Right lobe of liver (tissue), 4 donors: ENCODE measurements at regions not wholly inside any gene's neighbourhood (a gene's known extent, or its start where the extent isn't known, plus 50 kb on each side); places are given as distances from the start of the nearest gene placed in this dataset.

ENCODE experiments used
- CTCF ChIP-seq, 4 donors: fragments of 200-600 bp in 3 of 4; fragments of 450-650 bp in 1 of 4; IDR thresholded peaks; one replicate each; pipeline versions ENCODE4 v1.5.1 to v1.8.0; 2016 to 2022; ENCODE audit warnings: antibody characterized with exemption in 4 of 4, mild to moderate bottlenecking in 2 of 4
- POLR2A ChIP-seq: fragments of 450-650 bp; IDR thresholded peaks from one replicate; pipeline ENCODE4 v1.6.1; 2017; ENCODE audit warnings: antibody characterized with exemption, mild to moderate bottlenecking
- donor health status: DM: no; HTN: no; CAD: no.
- donor health status: DM: no; HTN: no; CAD: no.
- donor health status: DM: no; HTN: yes; CAD: no.

GRCh38 chr10:131848741-131849590 lies 51.8 kb upstream of the PPP2R2D start:
- TF ChIP-seq CTCF (IDR thresholded peaks at IDR 0.05) (no peak), POLR2A (no peak)
